ENCODE measurements at regions not wholly inside any gene's neighbourhood (a gene's known extent, or its start where the extent isn't known, plus 50 kb on each side); places are given as distances from the start of the nearest gene placed in this dataset.

GRCh38 chr2:120541553-120541932 lies 194.1 kb upstream of the GLI2 start:
- no peak for TF ChIP-seq CTCF (IDR thresholded peaks at IDR 0.05)

GRCh38 chr2:120541972-120542670 lies 193.5 kb upstream of the GLI2 start:
- no peak for TF ChIP-seq CTCF (IDR thresholded peaks at IDR 0.05)

DNA sequence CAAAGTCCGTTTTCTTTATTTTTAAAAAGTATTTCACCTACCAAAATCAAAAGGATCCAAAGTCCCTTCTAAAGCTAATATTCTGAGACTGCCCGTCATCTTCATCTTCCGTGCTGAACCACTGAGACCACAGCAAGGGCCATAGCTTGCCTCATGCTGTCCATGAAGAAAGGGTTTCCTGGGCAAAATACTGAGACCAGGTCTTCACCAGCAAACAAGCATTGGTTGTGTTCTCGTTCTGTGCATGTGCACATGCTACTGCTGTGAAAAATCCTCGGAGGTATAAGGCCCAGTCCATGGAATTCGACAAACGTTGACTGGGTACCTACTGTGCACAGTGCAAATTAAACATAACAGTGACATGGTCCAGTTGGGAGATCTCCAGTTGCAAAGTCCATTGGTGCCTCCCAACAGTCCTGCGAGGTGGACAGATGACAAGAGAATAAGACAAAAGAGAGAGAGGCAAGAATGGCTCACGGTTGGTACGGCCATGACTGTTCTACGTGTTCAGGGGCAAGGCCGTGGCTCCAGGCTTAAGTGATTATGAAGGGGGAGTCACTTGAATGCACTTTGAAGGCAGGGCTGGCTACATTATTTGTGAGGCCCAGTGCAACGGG lies 192.6 kb upstream of the GLI2 start:
- no peak for TF ChIP-seq CTCF (IDR thresholded peaks at IDR 0.05)

- TF ChIP-seq CTCF (IDR thresholded peaks at IDR 0.05) = no peak
Measured at GRCh38 chr2:120543899-120544298, 191.8 kb upstream of the GLI2 start.

DNA sequence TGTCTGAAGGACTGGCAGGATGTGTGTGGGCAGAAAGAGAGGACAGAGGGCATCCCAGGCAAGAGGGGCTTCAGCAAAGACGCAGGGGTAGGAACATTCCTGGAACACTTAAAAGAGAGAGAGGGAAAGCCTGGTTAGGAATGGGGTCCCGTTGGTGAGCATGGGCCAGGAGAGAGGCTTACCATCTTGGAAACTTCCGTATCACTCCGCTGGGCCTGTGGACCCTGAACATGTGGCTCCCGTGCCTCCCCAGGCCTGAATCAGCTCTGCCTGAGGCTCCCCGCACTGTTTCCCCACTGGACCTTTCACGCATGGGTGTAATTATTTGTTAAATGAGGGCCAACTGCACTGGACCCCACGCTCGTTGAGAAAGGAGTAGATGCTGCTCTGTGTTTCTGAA lies 191.1 kb upstream of the GLI2 start:
- TF ChIP-seq CTCF (IDR thresholded peaks at IDR 0.05) = no peak

- TF ChIP-seq CTCF (IDR thresholded peaks at IDR 0.05) = no peak
Measured at GRCh38 chr2:120545521-120546047, 190.1 kb upstream of the GLI2 start.

DNA sequence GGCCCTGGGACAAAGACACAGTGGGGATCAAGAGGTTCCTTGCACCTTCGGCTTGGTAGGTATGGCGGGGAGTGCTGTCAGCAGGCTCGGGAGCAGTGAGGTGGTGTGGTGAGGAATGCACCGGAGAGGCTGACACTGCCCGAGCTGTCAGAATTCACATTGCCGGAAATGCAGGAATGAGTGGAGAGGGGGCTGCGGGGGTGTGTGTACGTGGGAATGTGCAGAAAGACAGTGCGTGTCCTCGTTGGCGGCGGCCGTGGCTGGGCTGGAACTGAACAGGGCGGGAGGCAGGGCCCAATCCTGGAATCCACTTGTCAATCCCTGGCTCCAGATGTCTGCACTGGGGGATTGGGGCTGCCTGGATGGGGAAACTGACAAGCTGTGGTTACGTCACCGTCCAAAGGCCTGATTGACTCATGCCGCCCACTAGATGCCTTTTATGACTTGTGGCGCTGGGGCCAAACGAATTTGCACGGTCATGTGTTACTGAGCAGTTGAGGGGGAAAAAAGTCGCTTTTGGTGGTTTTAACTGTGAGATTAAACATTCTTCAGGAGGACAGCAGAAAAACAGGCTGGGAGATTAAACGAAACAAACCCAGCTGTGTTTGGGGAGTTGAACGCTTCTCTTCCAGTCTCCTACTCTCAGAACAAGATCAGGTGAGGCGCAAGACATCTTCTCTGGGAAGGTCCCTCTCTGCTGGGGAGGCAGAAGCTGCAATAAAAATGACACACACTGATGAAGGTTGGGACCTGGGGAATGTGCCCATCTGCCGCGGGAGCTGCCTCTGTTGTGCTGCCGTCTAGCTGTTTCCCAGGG lies 189.4 kb upstream of the GLI2 start:
- TF ChIP-seq CTCF (IDR thresholded peaks at IDR 0.05) = no peak
